Transverse colon (tissue), 4 donors: ENCODE measurements at regions not wholly inside any gene's neighbourhood (a gene's known extent, or its start where the extent isn't known, plus 50 kb on each side); places are given as distances from the start of the nearest gene placed in this dataset.

ENCODE experiments used
- DNase-seq: peaks from one replicate; pipeline ENCODE4 v3.0.0-alpha.2; 2019
- H3K27ac ChIP-seq, 4 donors: fragments of 200-600 bp; sonication (generic); 2 replicates each; pipeline ENCODE4 v1.5.1; 2016 to 2018; ENCODE audit warnings: inconsistent platforms in 4 of 4
- H3K27me3 ChIP-seq: fragments of 200-600 bp; sonication (generic); 2 replicates; pipeline ENCODE4 v1.5.1; 2017; ENCODE audit warnings: inconsistent platforms
- H3K36me3 ChIP-seq, 4 donors: fragments of 200-600 bp; sonication (generic); 2 replicates each; pipeline ENCODE4 v1.5.1; 2017 to 2019; ENCODE audit warnings: inconsistent platforms in 4 of 4
- H3K4me1 ChIP-seq, 4 donors: fragments of 200-600 bp; sonication (generic); 2 replicates each; pipeline ENCODE4 v1.5.1; 2017 to 2020; ENCODE audit warnings: inconsistent platforms in 4 of 4
- H3K4me3 ChIP-seq, 4 donors: fragments of 200-600 bp; sonication (generic); 1 replicate in 1 of 4; 2 replicates in 3 of 4; pipeline versions ENCODE4 v1.5.1 to v1.6.1; 2017 to 2019; ENCODE audit warnings: inconsistent platforms in 4 of 4
- H3K9me3 ChIP-seq, 2 donors: fragments of 200-600 bp; sonication (generic); 2 replicates each; pipeline ENCODE4 v1.5.1; 2017 to 2019; ENCODE audit warnings: inconsistent platforms in 2 of 2
- EP300 ChIP-seq: sonication (generic); formaldehyde crosslinking; IDR thresholded peaks from one replicate; pipeline ENCODE4 v1.6.1; 2017; ENCODE audit warnings: antibody characterized with exemption, low read depth
- POLR2A ChIP-seq: fragments of 450-650 bp; IDR thresholded peaks from one replicate; pipeline ENCODE4 v1.6.1; 2016; ENCODE audit warnings: antibody characterized with exemption, mild to moderate bottlenecking, moderate library complexity
- POLR2AphosphoS5 ChIP-seq, 3 donors: sonication (generic); formaldehyde crosslinking; IDR thresholded peaks; one replicate each; pipeline ENCODE4 v1.6.1; 2016; ENCODE audit warnings: antibody characterized with exemption in 3 of 3
- WGBS, 2 donors: methylation state at CpG; one replicate each; pipeline ENCODE4 v1.1.5; 2018; ENCODE audit warnings: low coverage in 1 of 2; 5-methylcytosine and 5-hydroxymethylcytosine counted together
- in situ Hi-C, 4 donors: fragments of 200-750 bp; cut with MboI; loops; one replicate each; pipeline versions ENCODE4 v1.15.0 to v1.15.1; 2017; ENCODE audit warnings: low sequenced_read_pairs in 3 of 4, low pct_ligation_motif_present in 1 of 4, low pct_unique_long_range_greater_than_20kb in 1 of 4
- intact Hi-C: fragments of 100-400 bp; cut with DNase I; formaldehyde crosslinking; loops from one replicate; pipeline ENCODE4 v1.15.1; 2023; ENCODE audit warnings: low total_unique reads
- TF ChIP-seq, protein P1 (sequence below), 5 experiments: fragments of 200-600 bp in 3 of 5; fragments of 450-650 bp in 2 of 5; sonication (generic) in 3 of 5; IDR thresholded peaks; 1 replicate in 2 of 5; 2 replicates in 3 of 5; pipeline ENCODE4 v1.5.1; 2016 to 2017; ENCODE audit warnings: antibody characterized with exemption in 5 of 5, inconsistent platforms in 3 of 5, mild to moderate bottlenecking in 2 of 5, moderate library complexity in 1 of 5

DNA sequence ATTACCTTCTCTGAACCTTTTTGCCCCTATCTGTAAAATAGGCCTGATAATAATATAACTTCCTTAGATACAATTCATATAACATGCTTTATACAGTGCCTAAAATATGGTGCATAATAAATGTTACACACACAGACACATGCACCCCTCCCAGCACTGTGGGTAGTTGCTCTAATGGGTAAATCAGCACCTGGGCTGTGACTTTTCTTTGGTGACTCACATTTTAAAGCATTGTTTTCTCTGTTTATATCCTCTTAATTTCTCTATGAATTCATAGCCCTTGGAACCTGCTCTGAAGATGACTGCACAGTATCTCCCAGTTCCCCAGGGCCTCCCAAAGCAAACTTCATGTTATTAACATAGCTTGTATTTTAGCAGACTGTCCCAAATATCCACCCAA lies 248.2 kb upstream of the TNP1 start:
- in situ Hi-C loops (no loop called here), intact Hi-C loops (no loop called here)
- TF ChIP-seq POLR2A (no peak), EP300 (no peak), POLR2AphosphoS5 (IDR thresholded peaks at IDR 0.05) (no peak)
- TF ChIP-seq, protein P1, sequence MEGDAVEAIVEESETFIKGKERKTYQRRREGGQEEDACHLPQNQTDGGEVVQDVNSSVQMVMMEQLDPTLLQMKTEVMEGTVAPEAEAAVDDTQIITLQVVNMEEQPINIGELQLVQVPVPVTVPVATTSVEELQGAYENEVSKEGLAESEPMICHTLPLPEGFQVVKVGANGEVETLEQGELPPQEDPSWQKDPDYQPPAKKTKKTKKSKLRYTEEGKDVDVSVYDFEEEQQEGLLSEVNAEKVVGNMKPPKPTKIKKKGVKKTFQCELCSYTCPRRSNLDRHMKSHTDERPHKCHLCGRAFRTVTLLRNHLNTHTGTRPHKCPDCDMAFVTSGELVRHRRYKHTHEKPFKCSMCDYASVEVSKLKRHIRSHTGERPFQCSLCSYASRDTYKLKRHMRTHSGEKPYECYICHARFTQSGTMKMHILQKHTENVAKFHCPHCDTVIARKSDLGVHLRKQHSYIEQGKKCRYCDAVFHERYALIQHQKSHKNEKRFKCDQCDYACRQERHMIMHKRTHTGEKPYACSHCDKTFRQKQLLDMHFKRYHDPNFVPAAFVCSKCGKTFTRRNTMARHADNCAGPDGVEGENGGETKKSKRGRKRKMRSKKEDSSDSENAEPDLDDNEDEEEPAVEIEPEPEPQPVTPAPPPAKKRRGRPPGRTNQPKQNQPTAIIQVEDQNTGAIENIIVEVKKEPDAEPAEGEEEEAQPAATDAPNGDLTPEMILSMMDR (IDR thresholded peaks at IDR 0.05): no peak
- Histone ChIP-seq H3K4me3 (no peak overlapping the region), H3K27me3 (no peaks in the 10 kb centered on the region), H3K36me3 (no peaks in the 10 kb centered on the region), H3K4me1 (no peaks in the 10 kb centered on the region), H3K27ac (no peak overlapping the region), H3K9me3 (no peaks in the 10 kb centered on the region)
- DNase-seq: no peak

DNA sequence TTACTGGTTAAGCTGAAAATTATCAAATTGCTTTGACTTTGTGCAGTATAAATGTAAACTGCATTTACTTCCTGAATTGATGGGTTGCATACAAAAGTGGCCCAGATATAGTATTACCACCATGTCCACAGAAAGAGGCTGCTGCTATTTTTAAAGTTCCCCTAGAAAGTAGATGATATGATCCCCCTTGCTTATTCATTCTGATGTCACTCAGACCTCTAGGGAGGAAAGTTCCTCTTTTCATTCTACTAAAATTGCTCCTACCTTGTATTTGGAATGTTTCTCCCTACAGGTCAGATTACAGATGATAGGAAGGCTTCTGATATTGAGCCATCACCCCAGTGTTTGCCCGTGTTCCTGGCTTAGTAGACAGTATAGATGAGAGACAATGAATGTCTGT lies 247.6 kb upstream of the TNP1 start:
- TF ChIP-seq, protein P1 (IDR thresholded peaks at IDR 0.05): no peak
- TF ChIP-seq POLR2AphosphoS5 (IDR thresholded peaks at IDR 0.05): no peak
- no peak for TF ChIP-seq EP300
- TF ChIP-seq POLR2A: no peak
- Histone ChIP-seq H3K4me1 (no peaks in the 10 kb centered on the region), H3K27ac (no peak overlapping the region), H3K27me3 (no peaks in the 10 kb centered on the region), H3K4me3 (no peak overlapping the region), H3K36me3 (no peaks in the 10 kb centered on the region), H3K9me3 (no peaks in the 10 kb centered on the region)
- in situ Hi-C loops (no loop called here), intact Hi-C loops (no loop called here)
- 73% methylated on average over 1 of the region's 1 CpG; no CpG with 5 or more reads in 1 of the 2 donors for WGBS, 2 donors
- DNase-seq: no peak

DNA sequence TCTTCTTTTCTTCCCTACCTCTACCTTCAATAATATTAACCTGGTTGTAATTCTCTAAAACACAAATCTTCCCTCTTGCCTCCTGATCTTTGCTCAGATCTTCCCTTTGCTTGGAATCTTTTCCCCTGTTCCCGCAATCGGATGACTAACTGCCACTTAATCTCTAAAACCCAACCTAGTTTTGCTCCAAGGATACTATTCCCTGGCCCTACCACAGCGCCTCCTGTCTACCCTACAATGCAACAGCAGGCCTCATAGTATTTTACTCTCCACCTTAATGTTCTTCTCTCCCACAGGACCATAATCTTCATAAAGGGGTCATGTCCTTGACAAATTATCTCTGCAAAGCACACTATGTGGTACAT lies 246.8 kb upstream of the TNP1 start:
- no peaks in the 10 kb centered on the region for H3K27me3 ChIP-seq
- H3K36me3 ChIP-seq: no peaks in the 10 kb centered on the region
- H3K27ac ChIP-seq: no peak overlapping the region
- no peak overlapping the region for H3K4me3 ChIP-seq
- no peak for TF ChIP-seq POLR2AphosphoS5 (IDR thresholded peaks at IDR 0.05)
- TF ChIP-seq, protein P1 (IDR thresholded peaks at IDR 0.05): peak in 1 of 5 experiments; percentile 14
- in situ Hi-C loops: no loop called here
- 80 to 82% methylated on average over 3 of the region's 3 CpGs for WGBS, 2 donors
- no peak for DNase-seq
- intact Hi-C loops: no loop called here
- no peaks in the 10 kb centered on the region for H3K4me1 ChIP-seq
- H3K9me3 ChIP-seq: no peaks in the 10 kb centered on the region

DNA sequence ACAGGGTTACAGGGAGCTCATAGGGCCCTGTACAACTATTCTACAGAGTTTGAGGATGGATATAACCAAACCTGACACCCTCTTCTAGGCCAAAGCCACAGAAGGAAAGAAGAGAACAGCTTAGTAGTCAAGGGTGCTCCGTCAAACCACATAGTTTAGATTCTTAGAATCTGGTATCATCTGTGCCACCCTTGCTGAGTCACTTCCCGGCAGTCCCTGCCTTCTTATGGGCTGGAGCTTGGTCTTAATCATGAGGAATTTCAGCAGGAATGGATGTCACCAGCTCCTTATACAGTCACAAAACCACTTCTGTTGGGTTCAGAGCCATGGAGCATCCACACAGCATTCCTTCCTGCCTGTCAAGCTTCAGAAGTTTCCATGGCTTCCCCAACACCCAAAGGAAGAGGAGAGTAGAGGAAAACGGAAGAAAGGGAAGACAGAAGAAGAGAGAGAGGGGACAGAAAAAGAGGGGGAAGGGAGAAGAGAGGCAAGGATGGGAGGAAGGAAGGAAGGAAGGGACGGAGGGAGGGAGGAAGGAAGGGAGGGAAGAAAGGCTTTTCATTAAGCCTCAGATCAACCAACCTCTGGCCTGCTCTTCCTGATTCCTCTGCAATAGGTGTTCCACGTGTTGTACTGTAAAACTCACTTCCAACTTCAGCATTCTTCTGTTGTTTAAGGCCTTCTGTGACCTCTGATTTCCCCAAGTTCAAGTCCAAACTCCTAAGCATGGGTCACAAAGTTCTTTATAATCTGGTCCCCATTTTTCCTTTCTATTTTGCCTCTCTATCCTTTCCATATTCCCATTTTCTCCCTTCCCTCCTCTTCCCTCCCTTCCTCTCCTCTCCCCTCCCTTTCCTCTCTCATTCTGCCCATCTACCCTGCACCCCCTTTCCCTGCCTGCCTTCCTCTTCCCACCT lies 246.1 kb upstream of the TNP1 start:
- no peaks in the 10 kb centered on the region for H3K9me3 ChIP-seq
- TF ChIP-seq POLR2A: no peak
- no peak for TF ChIP-seq EP300
- TF ChIP-seq POLR2AphosphoS5 (IDR thresholded peaks at IDR 0.05): no peak
- TF ChIP-seq, protein P1 (IDR thresholded peaks at IDR 0.05): no peak
- no peak for DNase-seq
- H3K36me3 ChIP-seq: no peaks in the 10 kb centered on the region
- no peaks in the 10 kb centered on the region for H3K4me1 ChIP-seq
- intact Hi-C loops: no loop called here
- in situ Hi-C loops: no loop called here
- H3K27me3 ChIP-seq: no peaks in the 10 kb centered on the region
- H3K27ac ChIP-seq: peak overlapping the region in 2 of 4 donors; percentile 18 to 21
- H3K4me3 ChIP-seq: no peak overlapping the region
- 52 to 66% methylated on average over 3 to 5 of the region's 5 CpGs for WGBS, 2 donors
